K562 (cell line): ENCODE measurements at regions not wholly inside any gene's neighbourhood (a gene's known extent, or its start where the extent isn't known, plus 50 kb on each side); places are given as distances from the start of the nearest gene placed in this dataset.

Experiments
- ATAC-seq: fragments of 200-7000 bp; cut with Tn5 transposase; 3 replicates; pipeline ENCODE4 v1.9.1; 2020; ENCODE audit warnings: moderate library complexity
- BruUV-seq: library from RNA; stranded (reverse); fragments of 400-500 nt; replicated peaks from 2 replicates; lab custom pipeline; 2021; lab: Mats Ljungman, UMichigan
- CTCF ChIA-PET: fragments of 300-600 bp; formaldehyde crosslinking; extraction: SDS; loops from one replicate; lab custom pipeline; 2021; ENCODE audit warnings: low intra/inter-chr PET ratio; lab: Yijun Ruan, JAX
- POLR2A ChIA-PET: fragments of 300-600, 350-650 bp; sonication (Branson Sonifier 250); formaldehyde crosslinking; extraction: SDS; loops from one replicate; lab custom pipeline; 2021; ENCODE audit warnings: antibody characterized with exemption, inconsistent platforms; lab: Yijun Ruan, JAX
- DNase-seq, 4 experiments: peaks; one replicate each; pipeline versions ENCODE4 v3.0.0 to v3.0.0-alpha.2; 2011 to 2018; ENCODE audit warnings: low spot score in 3 of 4, mixed read lengths in 3 of 4; ENCODE audit errors: extremely low read depth in 1 of 4
- FAIRE-seq: peaks from 2 replicates; lab custom pipeline; 2011; peaks lifted over from hg19 to GRCh38; lab: Jason Lieb, UNC
- H2AFZ ChIP-seq: 2 replicates; pipeline ENCODE4 v1.6.0; 2011; ENCODE audit warnings: low read depth, low read length, control low read depth, inconsistent platforms
- H3K27ac ChIP-seq: fragments of 200-600 bp; 3 replicates; pipeline ENCODE4 v1.8.0; 2011; ENCODE audit warnings: low read depth, mild to moderate bottlenecking, control low read depth, inconsistent platforms, low read length, moderate library complexity, mixed read lengths; ENCODE audit errors: extremely low read depth
- H3K27me3 ChIP-seq, 2 experiments: fragments of 300-600 bp in 1 of 2; 2 replicates in 1 of 2; 3 replicates in 1 of 2; pipeline versions ENCODE4 v1.6.0 to v1.8.0; 2011; ENCODE audit warnings: inconsistent platforms in 2 of 2, low read length in 2 of 2, mild to moderate bottlenecking in 1 of 2, mixed read lengths in 1 of 2, moderate library complexity in 1 of 2; ENCODE audit not compliant: control insufficient read depth in 2 of 2, insufficient read depth in 2 of 2
- H3K36me3 ChIP-seq: fragments of 300-600 bp; 3 replicates; pipeline ENCODE4 v1.8.0; 2011; ENCODE audit warnings: mild to moderate bottlenecking, low read length, inconsistent platforms; ENCODE audit not compliant: control insufficient read depth, insufficient read depth
- H3K4me1 ChIP-seq, 2 experiments: fragments of 200-600 bp in 1 of 2; replicated peaks in 1 of 2; 2 replicates in 1 of 2; 3 replicates in 1 of 2; pipeline versions ENCODE4 v1.5.1 to v1.8.0; 2011; ENCODE audit warnings: inconsistent platforms in 2 of 2, low read length in 2 of 2, mild to moderate bottlenecking in 1 of 2, mixed read lengths in 1 of 2, moderate library complexity in 1 of 2; ENCODE audit not compliant: control insufficient read depth in 2 of 2, insufficient read depth in 2 of 2
- H3K4me2 ChIP-seq: 2 replicates; pipeline ENCODE4 v1.6.1; 2011; ENCODE audit warnings: low read length, control low read depth, inconsistent platforms, mixed read lengths; ENCODE audit not compliant: insufficient read depth
- H3K4me3 ChIP-seq: fragments of 200-600 bp; sonication (generic), shearing (Covaris generic); 2 replicates; pipeline ENCODE4 v1.5.1; 2016; ENCODE audit warnings: control low read depth, inconsistent platforms
- H3K79me2 ChIP-seq: fragments of 200-600 bp; 3 replicates; pipeline ENCODE4 v1.8.0; 2011; ENCODE audit warnings: low read length, inconsistent platforms; ENCODE audit not compliant: control insufficient read depth, insufficient read depth
- H3K9ac ChIP-seq, 2 experiments: 2 replicates each; pipeline versions ENCODE4 v1.6.0 to v1.6.1; 2011; ENCODE audit warnings: low read depth in 2 of 2, low read length in 2 of 2, control low read depth in 1 of 2, inconsistent platforms in 1 of 2, mild to moderate bottlenecking in 1 of 2, mixed read lengths in 1 of 2; ENCODE audit not compliant: insufficient read depth in 1 of 2
- H3K9me1 ChIP-seq: one replicate; pipeline ENCODE4 v1.6.0; 2011; ENCODE audit warnings: inconsistent platforms, mild to moderate bottlenecking, low read length, moderate library complexity; ENCODE audit not compliant: control insufficient read depth, insufficient read depth
- H3K9me3 ChIP-seq: replicated peaks from 2 replicates; pipeline ENCODE4 v1.5.1; 2011; ENCODE audit warnings: low read depth, low read length, inconsistent platforms; ENCODE audit not compliant: control insufficient read depth, insufficient read depth
- H4K20me1 ChIP-seq: replicated peaks from 2 replicates; pipeline ENCODE4 v1.6.1; 2011; ENCODE audit warnings: low read length, inconsistent platforms, mixed read lengths; ENCODE audit not compliant: control insufficient read depth, insufficient read depth
- CBX2 ChIP-seq: fragments of 200-600 bp; sonication (generic); IDR thresholded peaks from one replicate; pipeline ENCODE4 v1.6.1; 2012; ENCODE audit warnings: mild to moderate bottlenecking, low read length, inconsistent platforms; ENCODE audit not compliant: insufficient read depth, poor library complexity, severe bottlenecking
- HMBOX1 ChIP-seq: sonication (generic); IDR thresholded peaks from 2 replicates; pipeline ENCODE4 v1.6.1; 2016
- MAZ ChIP-seq, 2 experiments: fragments of 450-650 bp in 1 of 2; sonication (generic) in 1 of 2; formaldehyde crosslinking; IDR thresholded peaks in 1 of 2; conservative IDR thresholded peaks in 1 of 2; 2 replicates each; pipeline versions ENCODE4 v1.4.0 to v1.5.0; 2020; ENCODE audit warnings: mild to moderate bottlenecking in 1 of 2, missing genetic modification reagents in 1 of 2
- PURB ChIP-seq: sonication (generic); formaldehyde crosslinking; IDR thresholded peaks from 2 replicates; pipeline ENCODE4 v1.9.0; 2021; ENCODE audit warnings: low read depth, mild to moderate bottlenecking, missing genetic modification reagents
- THRA ChIP-seq: fragments of 450-650 bp; IDR thresholded peaks from 2 replicates; pipeline ENCODE4 v1.6.1; 2017; ENCODE audit warnings: mild to moderate bottlenecking, moderate library complexity
- ZC3H4 ChIP-seq: sonication (generic); formaldehyde crosslinking; IDR thresholded peaks from 2 replicates; pipeline ENCODE4 v1.9.0; 2021; ENCODE audit warnings: missing genetic modification reagents, borderline replicate concordance
- ZNF785 ChIP-seq: fragments of 250-450 bp; sonication (Bioruptor Pico); IDR thresholded peaks from 2 replicates; pipeline ENCODE4 v1.4.0; 2020; ENCODE audit warnings: mild to moderate bottlenecking
- WGBS: fragments of 100-300 bp; shearing (Covaris generic); methylation state at CpG from one replicate; pipeline ENCODE4 v1.1.6; 2016; ENCODE audit warnings: low coverage, mixed read lengths; ENCODE audit not compliant: insufficient coverage; ENCODE audit errors: missing lambda C conversion rate; 5-methylcytosine and 5-hydroxymethylcytosine counted together
- in situ Hi-C: fragments of 300-500 bp; cut with MboI; formaldehyde crosslinking; loops from 4 replicates; pipeline ENCODE4 v1.15.0; 2018; ENCODE audit warnings: inconsistent platforms, mixed read lengths
- intact Hi-C: fragments of 100-400 bp; cut with micrococcal nuclease; formaldehyde crosslinking; loops from 2 replicates; pipeline ENCODE4 v1.14.2; 2022
- TF ChIP-seq, protein P1 (sequence below): fragments of 250-450 bp; sonication (Bioruptor Pico); IDR thresholded peaks from 2 replicates; pipeline ENCODE4 v1.5.0; 2021

DNA sequence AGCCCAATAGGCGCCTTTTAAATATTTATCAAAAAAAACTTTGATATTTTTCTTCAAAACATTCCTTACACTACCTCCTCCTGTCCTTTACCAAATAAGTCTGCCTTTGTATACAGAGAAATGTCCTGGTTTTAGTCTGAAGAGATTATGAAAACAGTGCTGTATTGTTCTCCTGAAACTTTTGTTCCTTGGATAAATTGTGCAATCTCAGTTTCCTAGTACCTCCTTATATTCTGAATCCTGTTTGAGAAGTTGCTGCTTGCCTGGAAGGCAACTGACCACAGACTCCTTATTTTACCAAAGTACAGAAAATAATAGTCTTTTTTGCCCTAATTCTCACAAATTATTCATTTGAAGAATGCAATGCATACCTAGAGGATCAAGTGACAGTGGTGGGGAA, 349.5 kb downstream of the EPHA7 start:
- no peaks in the 10 kb centered on the region for H3K9me1 ChIP-seq
- no peak overlapping the region for H3K27ac ChIP-seq
- no peaks in the 10 kb centered on the region for H3K36me3 ChIP-seq
- no TSS peak for BruUV-seq
- H3K4me3 ChIP-seq, result no peak overlapping the region
- in situ Hi-C loops, result no loop called here
- CTCF ChIA-PET, result no interaction called here
- no peaks in the 10 kb centered on the region for H3K79me2 ChIP-seq
- no peaks in the 10 kb centered on the region for H3K4me1 ChIP-seq
- no peaks in the 10 kb centered on the region for H3K9me3 ChIP-seq
- intact Hi-C loops, result no loop called here
- WGBS, result 0% methylated on average over 1 of the region's 1 CpG
- TF ChIP-seq, protein P1, sequence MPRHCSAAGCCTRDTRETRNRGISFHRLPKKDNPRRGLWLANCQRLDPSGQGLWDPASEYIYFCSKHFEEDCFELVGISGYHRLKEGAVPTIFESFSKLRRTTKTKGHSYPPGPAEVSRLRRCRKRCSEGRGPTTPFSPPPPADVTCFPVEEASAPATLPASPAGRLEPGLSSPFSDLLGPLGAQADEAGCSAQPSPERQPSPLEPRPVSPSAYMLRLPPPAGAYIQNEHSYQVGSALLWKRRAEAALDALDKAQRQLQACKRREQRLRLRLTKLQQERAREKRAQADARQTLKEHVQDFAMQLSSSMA (CRISPR knock-in tag), result no peak
- TF ChIP-seq HMBOX1, result no peak
- no peak for TF ChIP-seq PURB (CRISPR knock-in tag)
- no peak for TF ChIP-seq THRA
- no peak for TF ChIP-seq ZNF785 (CRISPR knock-in tag)
- no peak for TF ChIP-seq ZC3H4 (CRISPR knock-in tag)
- TF ChIP-seq CBX2, result no peak
- TF ChIP-seq MAZ (CRISPR knock-in tag; conservative IDR thresholded peaks at IDR 0.05 in 1 of 2, IDR thresholded peaks at IDR 0.05 in 1 of 2), result no peak
- H2AFZ ChIP-seq, result no peak overlapping the region
- no peak overlapping the region for H3K4me2 ChIP-seq
- no peak overlapping the region for H3K9ac ChIP-seq
- ATAC-seq, result no peak
- no peak for FAIRE-seq
- no peaks in the 10 kb centered on the region for H3K27me3 ChIP-seq
- POLR2A ChIA-PET, result no interaction called here
- no peaks in the 10 kb centered on the region for H4K20me1 ChIP-seq
- DNase-seq, result no peak
